Stimulated activated CD8-positive, alpha-beta memory T cell treated with anti-CD3 and anti-CD28 coated beads, Interleukin-4, amount 100 ng/mL, for 1 hour (primary cell): ENCODE measurements at regions not wholly inside any gene's neighbourhood (a gene's known extent, or its start where the extent isn't known, plus 50 kb on each side); places are given as distances from the start of the nearest gene placed in this dataset.

Experiments used
- DNase-seq, 2 donors: peaks; one replicate each; pipeline ENCODE4 v3.0.0-alpha.2; 2020; ENCODE audit warnings: low read depth in 2 of 2, low spot score in 1 of 2

- DNase-seq: no peak
These were observed 390.7 kb downstream of the VRK1 start for GRCh38 chr14:97187916-97188315.

- no peak for DNase-seq
These were observed 399.2 kb downstream of the VRK1 start for GRCh38 chr14:97196336-97196735.

- no peak for DNase-seq
These were observed 401.6 kb downstream of the VRK1 start for GRCh38 chr14:97198813-97199212.

GRCh38 chr14:97200245-97200644, 403.1 kb downstream of the VRK1 start:
- DNase-seq: no peak

GRCh38 chr14:97206916-97207315, 409.7 kb downstream of the VRK1 start:
- DNase-seq: no peak

GRCh38 chr14:97210202-97210601, 413.0 kb downstream of the VRK1 start:
- DNase-seq: no peak

- no peak for DNase-seq
These were observed 415.2 kb downstream of the VRK1 start for GRCh38 chr14:97212399-97212798.

- no peak for DNase-seq
These were observed 416.5 kb downstream of the VRK1 start for GRCh38 chr14:97213720-97214119.

GRCh38 chr14:97215263-97215969, 418.2 kb downstream of the VRK1 start:
- no peak for DNase-seq

- no peak for DNase-seq
These were observed 420.1 kb downstream of the VRK1 start for GRCh38 chr14:97217111-97217885.

GRCh38 chr14:97218274-97218673, 421.1 kb downstream of the VRK1 start:
- no peak for DNase-seq

- no peak for DNase-seq
These were observed 421.7 kb downstream of the VRK1 start for GRCh38 chr14:97218691-97219430.

GRCh38 chr14:97219431-97220017, 422.3 kb downstream of the VRK1 start:
- DNase-seq: no peak

- DNase-seq: no peak
These were observed 424.5 kb downstream of the VRK1 start for GRCh38 chr14:97221572-97222285.

- DNase-seq: no peak
These were observed 426.8 kb downstream of the VRK1 start for GRCh38 chr14:97224016-97224415.

- no peak for DNase-seq
These were observed 432.9 kb downstream of the VRK1 start for GRCh38 chr14:97230051-97230450.

GRCh38 chr14:97233319-97233985, 436.3 kb downstream of the VRK1 start:
- DNase-seq: no peak

- DNase-seq: no peak
These were observed 449.5 kb downstream of the VRK1 start for GRCh38 chr14:97246648-97247047.

GRCh38 chr14:97248973-97249372, 451.8 kb downstream of the VRK1 start:
- DNase-seq: no peak

- no peak for DNase-seq
These were observed 453.7 kb downstream of the VRK1 start for GRCh38 chr14:97250931-97251330.
